HepG2 (cell line): ENCODE measurements at regions not wholly inside any gene's neighbourhood (a gene's known extent, or its start where the extent isn't known, plus 50 kb on each side); places are given as distances from the start of the nearest gene placed in this dataset.

Experiments used
- BRCA1 ChIP-seq: sonication (generic); formaldehyde crosslinking; IDR thresholded peaks from 2 replicates; pipeline ENCODE4 v1.4.0; 2020; ENCODE audit warnings: missing genetic modification reagents
- CREB1 ChIP-seq, 2 experiments: fragments of 450-650 bp in 1 of 2; IDR thresholded peaks; 2 replicates each; pipeline ENCODE4 v1.6.1; 2016 to 2017; ENCODE audit warnings: control low read depth in 1 of 2, mild to moderate bottlenecking in 1 of 2, missing compliant biosample characterization in 1 of 2, missing genetic modification characterization in 1 of 2
- DRAP1 ChIP-seq: IDR thresholded peaks from 2 replicates; pipeline ENCODE4 v1.6.1; 2016; ENCODE audit warnings: missing genetic modification reagents, missing compliant biosample characterization
- EZH2 ChIP-seq: conservative IDR thresholded peaks from 2 replicates; pipeline ENCODE4 v1.6.1; 2012; ENCODE audit warnings: mild to moderate bottlenecking, low read depth, low read length, moderate library complexity
- RAD21 ChIP-seq: fragments of 450-650 bp; formaldehyde crosslinking; IDR thresholded peaks from 2 replicates; pipeline ENCODE4 v1.5.0; 2020; ENCODE audit warnings: mild to moderate bottlenecking
- ZNF292 ChIP-seq: sonication (generic); formaldehyde crosslinking; IDR thresholded peaks from 2 replicates; pipeline ENCODE4 v1.8.1; 2022; ENCODE audit warnings: mild to moderate bottlenecking, low read depth, missing genetic modification reagents, borderline replicate concordance

GRCh38 chr21:20026543-20026942 is 971.7 kb upstream of the NCAM2 start:
- TF ChIP-seq CREB1 (IDR thresholded peaks at IDR 0.05) (no peak), CREB1 (CRISPR knock-in tag; IDR thresholded peaks at IDR 0.05) (no peak), RAD21 (CRISPR knock-in tag) (no peak), ZNF292 (CRISPR knock-in tag) (no peak), DRAP1 (CRISPR knock-in tag) (no peak), EZH2 (no peak), BRCA1 (CRISPR knock-in tag) (no peak)
